Esophagus muscularis mucosa (tissue), 4 donors: ENCODE measurements at regions not wholly inside any gene's neighbourhood (a gene's known extent, or its start where the extent isn't known, plus 50 kb on each side); places are given as distances from the start of the nearest gene placed in this dataset.

Experiments
- DNase-seq: peaks from one replicate; pipeline ENCODE4 v3.0.0-alpha.2; 2017; ENCODE audit errors: extremely low spot score
- H3K27ac ChIP-seq, 4 donors: fragments of 200-600 bp; sonication (generic); replicated peaks in 1 of 4; 1 replicate in 3 of 4; 2 replicates in 1 of 4; pipeline ENCODE4 v1.5.1; 2016 to 2019; ENCODE audit warnings: mild to moderate bottlenecking in 1 of 4
- H3K27me3 ChIP-seq, 4 donors: fragments of 200-600 bp; sonication (generic); one replicate each; pipeline versions ENCODE4 v1.5.1 to v1.6.0; 2016 to 2019
- H3K36me3 ChIP-seq, 4 donors: fragments of 200-600 bp; sonication (generic); one replicate each; pipeline ENCODE4 v1.5.1; 2016 to 2019
- H3K4me1 ChIP-seq, 4 donors: fragments of 200-600 bp; sonication (generic); one replicate each; pipeline ENCODE4 v1.5.1; 2016 to 2019
- H3K4me3 ChIP-seq, 4 donors: fragments of 200-600 bp; sonication (generic); 1 replicate in 2 of 4; 2 replicates in 2 of 4; pipeline ENCODE4 v1.5.1; 2016 to 2019; ENCODE audit warnings: mild to moderate bottlenecking in 4 of 4, moderate library complexity in 1 of 4
- H3K9me3 ChIP-seq, 4 donors: fragments of 200-600 bp; sonication (generic); 1 replicate in 3 of 4; 2 replicates in 1 of 4; pipeline ENCODE4 v1.5.1; 2016 to 2019
- EP300 ChIP-seq: sonication (generic); formaldehyde crosslinking; IDR thresholded peaks from one replicate; pipeline ENCODE4 v1.6.1; 2017; ENCODE audit warnings: antibody characterized with exemption
- POLR2A ChIP-seq: fragments of 450-650 bp; IDR thresholded peaks from one replicate; pipeline ENCODE4 v1.6.1; 2017; ENCODE audit warnings: antibody characterized with exemption, moderate library complexity, mild to moderate bottlenecking, low read depth
- POLR2AphosphoS5 ChIP-seq, 2 donors: sonication (generic); formaldehyde crosslinking; IDR thresholded peaks; one replicate each; pipeline ENCODE4 v1.6.1; 2017; ENCODE audit warnings: antibody characterized with exemption in 2 of 2
- WGBS: methylation state at CpG from one replicate; pipeline ENCODE4 v1.1.5; 2018; 5-methylcytosine and 5-hydroxymethylcytosine counted together
- intact Hi-C: fragments of 100-400 bp; cut with DNase I; formaldehyde crosslinking; loops from one replicate; pipeline ENCODE4 v1.15.1; 2023
- TF ChIP-seq, protein P1 (sequence below), 3 experiments: fragments of 200-600 bp in 2 of 3; fragments of 450-650 bp in 1 of 3; sonication (generic) in 2 of 3; IDR thresholded peaks; one replicate each; pipeline ENCODE4 v1.5.1; 2017 to 2019; ENCODE audit warnings: antibody characterized with exemption in 3 of 3, mild to moderate bottlenecking in 2 of 3, moderate library complexity in 1 of 3

DNA sequence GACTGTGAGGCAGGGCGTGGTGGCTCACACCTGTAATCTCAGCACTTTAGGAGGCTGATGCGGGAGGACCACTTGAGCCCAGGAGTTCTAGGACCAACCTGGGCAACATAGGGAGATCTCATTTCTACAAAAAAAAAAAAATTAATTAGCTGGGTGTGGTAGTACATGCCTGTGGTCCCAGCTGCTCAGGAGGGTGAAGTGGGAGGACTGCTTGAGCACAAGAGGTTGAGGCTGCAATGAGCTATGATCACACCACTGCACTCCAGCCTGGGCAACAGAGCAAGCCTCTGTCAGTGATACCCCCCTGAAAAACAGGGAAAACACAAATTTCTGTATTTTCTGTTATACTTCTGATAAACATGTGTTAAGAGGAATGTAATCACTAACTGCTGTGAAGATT, 57.8 kb upstream of the ARHGAP32 start:
- H3K4me1 ChIP-seq = peaks cover 0 to 5% (median 0%) of the 10 kb centered on the region in 4 donors
- H3K27me3 ChIP-seq = no peaks in the 10 kb centered on the region
- H3K27ac ChIP-seq = no peak overlapping the region
- intact Hi-C loops = no loop called here
- no peaks in the 10 kb centered on the region for H3K9me3 ChIP-seq
- no peak for DNase-seq
- TF ChIP-seq POLR2AphosphoS5 (IDR thresholded peaks at IDR 0.05) = no peak
- no peak for TF ChIP-seq EP300
- no peak for TF ChIP-seq POLR2A
- TF ChIP-seq, protein P1, sequence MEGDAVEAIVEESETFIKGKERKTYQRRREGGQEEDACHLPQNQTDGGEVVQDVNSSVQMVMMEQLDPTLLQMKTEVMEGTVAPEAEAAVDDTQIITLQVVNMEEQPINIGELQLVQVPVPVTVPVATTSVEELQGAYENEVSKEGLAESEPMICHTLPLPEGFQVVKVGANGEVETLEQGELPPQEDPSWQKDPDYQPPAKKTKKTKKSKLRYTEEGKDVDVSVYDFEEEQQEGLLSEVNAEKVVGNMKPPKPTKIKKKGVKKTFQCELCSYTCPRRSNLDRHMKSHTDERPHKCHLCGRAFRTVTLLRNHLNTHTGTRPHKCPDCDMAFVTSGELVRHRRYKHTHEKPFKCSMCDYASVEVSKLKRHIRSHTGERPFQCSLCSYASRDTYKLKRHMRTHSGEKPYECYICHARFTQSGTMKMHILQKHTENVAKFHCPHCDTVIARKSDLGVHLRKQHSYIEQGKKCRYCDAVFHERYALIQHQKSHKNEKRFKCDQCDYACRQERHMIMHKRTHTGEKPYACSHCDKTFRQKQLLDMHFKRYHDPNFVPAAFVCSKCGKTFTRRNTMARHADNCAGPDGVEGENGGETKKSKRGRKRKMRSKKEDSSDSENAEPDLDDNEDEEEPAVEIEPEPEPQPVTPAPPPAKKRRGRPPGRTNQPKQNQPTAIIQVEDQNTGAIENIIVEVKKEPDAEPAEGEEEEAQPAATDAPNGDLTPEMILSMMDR (IDR thresholded peaks at IDR 0.05) = no peak
- H3K4me3 ChIP-seq = no peak overlapping the region
- WGBS = 95% methylated on average over 2 of the region's 2 CpGs
- no peaks in the 10 kb centered on the region for H3K36me3 ChIP-seq

DNA sequence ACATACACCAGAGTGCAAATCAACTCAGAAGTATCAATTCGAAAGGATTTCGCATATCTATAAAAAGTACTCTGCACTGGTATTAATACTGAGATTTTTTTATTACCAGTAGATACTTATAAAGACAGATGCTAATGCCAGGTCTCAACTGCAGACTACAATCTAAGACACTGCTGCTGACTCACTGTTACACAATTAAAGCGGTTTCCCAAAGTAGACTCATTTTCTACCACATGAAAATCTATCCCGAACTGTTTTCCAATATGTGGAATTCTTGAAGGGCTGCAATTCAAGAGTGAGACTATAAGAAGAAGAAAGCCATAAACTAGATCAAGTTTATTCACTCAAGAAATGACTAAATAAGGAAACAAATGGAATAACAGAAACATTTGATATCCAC, 57.2 kb upstream of the ARHGAP32 start:
- no peak for DNase-seq
- H3K36me3 ChIP-seq = no peaks in the 10 kb centered on the region
- no peak overlapping the region for H3K4me3 ChIP-seq
- no peak overlapping the region for H3K27ac ChIP-seq
- no peaks in the 10 kb centered on the region for H3K9me3 ChIP-seq
- intact Hi-C loops = no loop called here
- WGBS = 74% methylated on average over 4 of the region's 4 CpGs
- H3K4me1 ChIP-seq = peaks cover 0 to 5% (median 0%) of the 10 kb centered on the region in 4 donors
- no peaks in the 10 kb centered on the region for H3K27me3 ChIP-seq
- TF ChIP-seq, protein P1 (IDR thresholded peaks at IDR 0.05) = no peak
- no peak for TF ChIP-seq POLR2A
- TF ChIP-seq EP300 = no peak
- TF ChIP-seq POLR2AphosphoS5 (IDR thresholded peaks at IDR 0.05) = no peak

DNA sequence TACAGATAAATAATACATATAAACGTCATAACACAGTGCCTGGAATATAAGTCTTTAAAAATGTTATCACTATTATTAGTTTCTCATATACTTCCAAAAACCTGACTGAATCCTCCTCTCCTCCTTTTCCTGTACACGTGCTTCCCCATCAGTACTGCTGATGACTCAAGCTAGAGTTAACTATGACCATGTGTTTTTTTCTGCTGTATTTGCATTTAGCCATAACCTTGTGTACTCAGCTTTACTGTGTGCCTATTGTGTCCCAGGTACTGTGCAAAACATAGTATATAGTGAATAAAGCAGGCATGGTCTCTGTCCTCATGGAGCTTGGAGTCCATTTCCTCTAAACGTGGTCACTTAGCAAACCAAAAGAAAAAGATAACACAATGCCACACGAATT, 56.5 kb upstream of the ARHGAP32 start:
- no peak for TF ChIP-seq POLR2AphosphoS5 (IDR thresholded peaks at IDR 0.05)
- TF ChIP-seq, protein P1 (IDR thresholded peaks at IDR 0.05) = no peak
- no peak for TF ChIP-seq EP300
- no peak for TF ChIP-seq POLR2A
- Histone ChIP-seq H3K9me3 (no peaks in the 10 kb centered on the region), H3K27ac (no peak overlapping the region), H3K27me3 (no peaks in the 10 kb centered on the region), H3K4me3 (no peak overlapping the region), H3K4me1 (peaks cover 0 to 5% (median 0%) of the 10 kb centered on the region in 4 donors), H3K36me3 (no peaks in the 10 kb centered on the region)
- 76% methylated on average over 4 of the region's 4 CpGs for WGBS
- intact Hi-C loops = no loop called here
- DNase-seq = no peak

DNA sequence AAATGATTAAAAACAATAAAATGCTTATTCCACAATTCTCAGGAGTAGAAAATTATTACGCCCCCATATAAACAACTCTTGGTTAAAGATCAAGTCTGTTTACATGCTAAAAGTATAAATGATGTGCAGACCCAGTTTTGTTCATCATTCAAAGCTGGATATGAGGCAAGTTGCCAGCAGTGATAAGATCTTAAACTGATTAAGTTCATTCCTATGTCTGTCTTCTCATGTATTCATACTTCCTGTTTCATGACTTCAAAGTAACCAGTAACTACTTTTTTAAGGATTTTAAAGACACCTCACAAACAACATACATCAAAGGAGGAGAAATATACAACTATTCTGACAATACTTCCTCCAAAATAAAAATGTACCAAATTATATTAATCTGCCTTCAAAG, 55.0 kb upstream of the ARHGAP32 start:
- TF ChIP-seq, protein P1 (IDR thresholded peaks at IDR 0.05) = no peak
- TF ChIP-seq EP300 = no peak
- TF ChIP-seq POLR2AphosphoS5 (IDR thresholded peaks at IDR 0.05) = no peak
- TF ChIP-seq POLR2A = no peak
- WGBS = 72% methylated on average over 1 of the region's 1 CpG
- intact Hi-C loops = no loop called here
- Histone ChIP-seq H3K9me3 (no peaks in the 10 kb centered on the region), H3K27ac (no peak overlapping the region), H3K4me3 (no peak overlapping the region), H3K4me1 (peaks cover 0 to 5% (median 0%) of the 10 kb centered on the region in 4 donors), H3K36me3 (no peaks in the 10 kb centered on the region), H3K27me3 (no peaks in the 10 kb centered on the region)
- no peak for DNase-seq

DNA sequence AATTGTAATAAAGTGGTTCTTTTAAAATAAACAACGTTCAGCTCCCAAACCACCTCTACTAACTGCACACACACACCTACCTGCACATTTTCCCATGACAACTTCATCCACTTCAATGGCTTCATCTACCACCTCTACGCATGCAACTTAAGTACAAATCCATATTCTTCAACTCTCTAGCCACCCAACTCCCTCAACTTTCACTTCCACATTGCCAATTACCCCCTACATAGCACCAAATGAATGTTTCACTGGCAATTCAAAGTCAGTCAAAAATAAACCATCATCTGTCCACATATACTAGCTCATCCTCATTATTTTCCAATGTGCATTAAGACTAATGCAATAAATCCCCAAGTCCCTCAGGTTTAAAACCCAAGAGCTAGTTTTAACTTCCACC, 50.7 kb upstream of the ARHGAP32 start:
- Histone ChIP-seq H3K4me3 (no peak overlapping the region), H3K27ac (no peak overlapping the region), H3K9me3 (no peaks in the 10 kb centered on the region), H3K27me3 (no peaks in the 10 kb centered on the region), H3K4me1 (no peaks in the 10 kb centered on the region), H3K36me3 (no peaks in the 10 kb centered on the region)
- no peak for DNase-seq
- 95% methylated on average over 2 of the region's 2 CpGs for WGBS
- TF ChIP-seq EP300 (no peak), POLR2A (no peak), POLR2AphosphoS5 (IDR thresholded peaks at IDR 0.05) (no peak)
- TF ChIP-seq, protein P1 (IDR thresholded peaks at IDR 0.05) = no peak
- intact Hi-C loops = no loop called here
